ENCODE measurements at regions not wholly inside any gene's neighbourhood (a gene's known extent, or its start where the extent isn't known, plus 50 kb on each side); places are given as distances from the start of the nearest gene placed in this dataset.
"Not testable (repeated sequence)": the region's sequence is repeated elsewhere in the genome, so short reads cannot be mapped to it uniquely, and the experiment has no call there.

GRCh38 chr7:153998896-153999295 lies 53.3 kb upstream of the DPP6 start:
- not testable (repeated sequence) for TF ChIP-seq CTCF, POLR2A, POLR2AphosphoS5 (IDR thresholded peaks at IDR 0.05)
